Heart left ventricle (tissue), 16 donors: ENCODE measurements at regions not wholly inside any gene's neighbourhood (a gene's known extent, or its start where the extent isn't known, plus 50 kb on each side); places are given as distances from the start of the nearest gene placed in this dataset.
"Not testable (repeated sequence)": the region's sequence is repeated elsewhere in the genome, so short reads cannot be mapped to it uniquely, and the experiment has no call there.

ENCODE experiments used
- ATAC-seq, 4 donors: fragments of 200-7000 bp; cut with Tn5 transposase; one replicate each; pipeline ENCODE4 v1.9.1; 2020 to 2022; ENCODE audit warnings: moderate library complexity in 4 of 4, mild to moderate bottlenecking in 3 of 4, moderate number of reproducible peaks in 1 of 4
- DNase-seq, 5 donors: peaks; one replicate each; pipeline ENCODE4 v3.0.0-alpha.2; 2020
- H3K27ac ChIP-seq, 12 donors: fragments of 200-600 bp; sonication (generic) in 4 of 12; one replicate each; pipeline versions ENCODE4 v1.5.0 to v1.8.0; 2016 to 2022; ENCODE audit warnings: mild to moderate bottlenecking in 2 of 12
- H3K27me3 ChIP-seq, 9 donors: fragments of 200-600 bp; sonication (generic) in 2 of 9; one replicate each; pipeline versions ENCODE4 v1.5.1 to v1.8.0; 2016 to 2022; ENCODE audit warnings: mild to moderate bottlenecking in 3 of 9
- H3K36me3 ChIP-seq, 9 donors: fragments of 200-600 bp; sonication (generic) in 2 of 9; one replicate each; pipeline versions ENCODE4 v1.5.0 to v1.8.0; 2018 to 2022; ENCODE audit warnings: mild to moderate bottlenecking in 2 of 9
- H3K4me1 ChIP-seq, 12 donors: fragments of 200-600 bp; sonication (generic) in 4 of 12; one replicate each; pipeline versions ENCODE4 v1.5.0 to v1.8.0; 2016 to 2022; ENCODE audit warnings: mild to moderate bottlenecking in 3 of 12
- H3K4me3 ChIP-seq, 12 donors: fragments of 200-600 bp; sonication (generic) in 4 of 12; one replicate each; pipeline versions ENCODE4 v1.5.0 to v1.8.0; 2017 to 2022; ENCODE audit warnings: mild to moderate bottlenecking in 9 of 12, moderate library complexity in 4 of 12
- H3K9me3 ChIP-seq, 12 donors: fragments of 200-600 bp; sonication (generic) in 4 of 12; one replicate each; pipeline versions ENCODE4 v1.5.0 to v1.8.0; 2016 to 2022; ENCODE audit warnings: mild to moderate bottlenecking in 1 of 12
- POLR2A ChIP-seq, 2 donors: fragments of 450-650 bp; IDR thresholded peaks; one replicate each; pipeline ENCODE4 v1.6.1; 2017; ENCODE audit warnings: antibody characterized with exemption in 2 of 2, mild to moderate bottlenecking in 2 of 2, moderate library complexity in 2 of 2
- WGBS, 4 donors: extraction: QIAGEN DNeasy Blood & Tissue Kit in 2 of 4; methylation state at CpG; one replicate each; pipeline versions ENCODE4 v1.1.5 to v1.1.7; 2013 to 2018; 5-methylcytosine and 5-hydroxymethylcytosine counted together
- intact Hi-C, 10 donors: fragments of 100-400 bp; cut with DNase I; formaldehyde crosslinking; loops; one replicate each; pipeline versions ENCODE4 v1.11.1 to v1.14.2; 2022
- TF ChIP-seq, protein P1 (sequence below), 12 donors: fragments of 200-600 bp; sonication (generic) in 4 of 12; IDR thresholded peaks; one replicate each; pipeline versions ENCODE4 v1.5.0 to v1.8.0; 2018 to 2022; ENCODE audit warnings: antibody characterized with exemption in 12 of 12, mild to moderate bottlenecking in 5 of 12
- donor health status: ischemic (EF 13 %, LVEDD 7.1; RV severe dilation, severe dysfunction).
- donor health status: healthy with polysubstance abuse.
- donor health status: DM: no; HTN: yes; CAD: no.
- donor health status: DM: no; HTN: no; CAD: no.
- donor health status: ischemic (EF 25% LVEDD 6.9; RV normal size, moderate dysfunction).
- donor health status: ischemic (EF 25% LVEDD 5.7; RV mildly dilated, moderate dysfunction).
- donor health status: healthy.
- donor health status: DM: yes; HTN: yes; CAD: no.
- donor health status: ischemic (EF 35%, LVEDD 5.7; RV mildly dilated, moderate dysfunction).
- donor health status: nonischemic (EF 11% LVEDD 7.7; RV severe dilation, severe dysfunction).
- donor health status: DM: yes; HTN: yes; CAD: no.
- donor health status: PGD.
- donor health status: ischemic (EF 29% LVEDD 5.4; RV normal size, mild dysfunction).
- donor health status: nonischemic (EF 23%, LVEDD 6.1; RV moderate dilation, normal function).

DNA sequence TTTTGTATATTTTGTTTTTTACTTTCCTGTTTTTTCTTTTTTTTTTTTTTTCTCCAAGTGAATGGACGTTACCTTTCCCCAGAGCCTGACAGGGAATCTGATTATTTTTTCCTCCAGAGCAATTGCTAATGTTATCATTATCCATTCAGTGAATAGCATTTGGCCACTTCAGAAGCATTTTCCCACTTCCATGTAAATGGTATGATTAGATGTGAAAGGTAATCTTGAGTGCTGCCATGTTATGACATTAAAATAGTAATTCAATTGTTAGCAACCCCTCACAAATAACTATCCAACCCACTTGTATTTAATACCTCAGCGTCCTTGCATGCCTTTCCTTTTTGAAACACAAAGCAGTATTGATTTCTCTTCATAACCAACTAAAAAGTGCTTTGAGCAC lies 1243.8 kb downstream of the CDH8 start:
- no peak for DNase-seq
- TF ChIP-seq, protein P1, sequence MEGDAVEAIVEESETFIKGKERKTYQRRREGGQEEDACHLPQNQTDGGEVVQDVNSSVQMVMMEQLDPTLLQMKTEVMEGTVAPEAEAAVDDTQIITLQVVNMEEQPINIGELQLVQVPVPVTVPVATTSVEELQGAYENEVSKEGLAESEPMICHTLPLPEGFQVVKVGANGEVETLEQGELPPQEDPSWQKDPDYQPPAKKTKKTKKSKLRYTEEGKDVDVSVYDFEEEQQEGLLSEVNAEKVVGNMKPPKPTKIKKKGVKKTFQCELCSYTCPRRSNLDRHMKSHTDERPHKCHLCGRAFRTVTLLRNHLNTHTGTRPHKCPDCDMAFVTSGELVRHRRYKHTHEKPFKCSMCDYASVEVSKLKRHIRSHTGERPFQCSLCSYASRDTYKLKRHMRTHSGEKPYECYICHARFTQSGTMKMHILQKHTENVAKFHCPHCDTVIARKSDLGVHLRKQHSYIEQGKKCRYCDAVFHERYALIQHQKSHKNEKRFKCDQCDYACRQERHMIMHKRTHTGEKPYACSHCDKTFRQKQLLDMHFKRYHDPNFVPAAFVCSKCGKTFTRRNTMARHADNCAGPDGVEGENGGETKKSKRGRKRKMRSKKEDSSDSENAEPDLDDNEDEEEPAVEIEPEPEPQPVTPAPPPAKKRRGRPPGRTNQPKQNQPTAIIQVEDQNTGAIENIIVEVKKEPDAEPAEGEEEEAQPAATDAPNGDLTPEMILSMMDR (IDR thresholded peaks at IDR 0.05): no peak
- TF ChIP-seq POLR2A (IDR thresholded peaks at IDR 0.05): no peak
- 38 to 46% (median 41%) methylated on average over 2 of the region's 2 CpGs for WGBS, 4 donors
- intact Hi-C loops: loop anchor here in 1 of 10 donors (2.0 kb wide), 1 partner anchor 18 kb away; no protein-coding TSS in a partner anchor
- Histone ChIP-seq H3K27me3 (no peaks in the 10 kb centered on the region), H3K36me3 (no peaks in the 10 kb centered on the region), H3K9me3 (peaks cover 0 to 4% (median 0%) of the 10 kb centered on the region in 12 donors), H3K4me1 (no peaks in the 10 kb centered on the region), H3K4me3 (no peak overlapping the region), H3K27ac (no peak overlapping the region)
- ATAC-seq: no peak

DNA sequence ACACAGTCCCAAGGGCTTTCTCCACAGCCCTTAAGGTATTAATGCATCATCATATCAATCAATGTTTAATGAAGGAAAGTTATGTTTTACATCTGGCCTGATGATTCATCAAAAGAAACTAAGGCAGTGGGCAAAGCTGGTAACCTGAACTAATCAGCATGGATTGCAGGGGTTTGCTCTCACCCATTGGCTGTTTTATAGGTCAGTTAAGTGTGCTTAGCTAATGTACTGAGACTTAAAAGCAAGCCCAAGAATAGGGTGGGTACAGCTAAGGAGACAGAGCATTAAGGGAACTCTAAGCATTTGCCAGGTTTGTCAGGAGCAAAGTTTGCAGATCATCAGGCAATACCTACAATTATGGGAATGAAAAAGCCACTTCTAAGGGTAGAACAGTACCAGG lies 1247.6 kb downstream of the CDH8 start:
- Histone ChIP-seq H3K4me1 (no peaks in the 10 kb centered on the region), H3K9me3 (no peaks in the 10 kb centered on the region), H3K27me3 (no peaks in the 10 kb centered on the region), H3K36me3 (no peaks in the 10 kb centered on the region), H3K27ac (no peak overlapping the region), H3K4me3 (no peak overlapping the region)
- ATAC-seq (no peak), DNase-seq (no peak)
- intact Hi-C loops: loop anchor here in 1 of 10 donors (10.0 kb wide), 1 partner anchor 154 kb away; no protein-coding TSS in a partner anchor
- TF ChIP-seq, protein P1 (IDR thresholded peaks at IDR 0.05): no peak
- TF ChIP-seq POLR2A (IDR thresholded peaks at IDR 0.05): no peak

DNA sequence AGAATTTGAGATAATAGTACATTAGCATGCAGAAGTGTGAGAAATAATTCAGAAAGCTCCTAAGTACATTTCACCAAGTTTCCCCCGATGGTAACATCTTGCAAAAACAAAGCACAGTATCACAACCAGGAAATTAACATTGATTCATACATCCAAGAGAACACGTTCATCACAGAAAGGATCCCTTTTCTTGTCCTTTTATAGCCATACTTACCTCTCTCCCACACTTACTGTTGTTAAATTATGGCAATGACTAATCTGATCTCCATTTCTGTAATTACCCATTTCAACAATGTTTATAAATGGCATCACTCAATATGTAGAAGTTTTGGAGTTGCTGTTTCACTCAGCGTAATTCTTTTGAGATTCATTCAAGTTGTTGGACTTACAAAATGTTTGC lies 1260.0 kb downstream of the CDH8 start:
- DNase-seq: no peak
- WGBS, 4 donors: 73 to 83% (median 77%) methylated on average over 3 of the region's 3 CpGs

DNA sequence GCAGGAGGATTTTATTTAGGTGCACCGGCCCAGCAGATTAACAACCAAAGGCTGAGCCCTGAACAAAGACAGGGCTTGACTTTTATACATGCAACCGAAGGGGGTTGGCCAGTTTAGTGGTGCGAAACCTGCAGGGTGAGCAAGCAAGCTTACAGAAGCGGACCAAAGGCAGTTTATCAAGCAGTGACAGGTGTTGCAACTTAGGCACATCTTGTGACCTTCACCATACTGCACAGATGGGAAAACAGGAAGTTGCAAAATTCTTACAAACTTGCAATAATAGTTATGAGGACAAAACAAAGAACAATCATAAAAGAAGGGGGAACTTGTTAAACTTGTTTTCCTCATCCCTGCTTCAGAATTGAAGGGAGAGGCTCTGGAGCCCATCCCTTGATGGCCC lies 1265.1 kb downstream of the CDH8 start:
- Histone ChIP-seq H3K36me3 (no peaks in the 10 kb centered on the region), H3K27ac (no peak overlapping the region), H3K27me3 (no peaks in the 10 kb centered on the region), H3K9me3 (peaks cover 0 to 12% (median 3%) of the 10 kb centered on the region in 12 donors), H3K4me1 (no peaks in the 10 kb centered on the region), H3K4me3 (no peak overlapping the region)
- 83 to 85% (median 84%) methylated on average over 4 of the region's 4 CpGs for WGBS, 4 donors
- DNase-seq (no peak), ATAC-seq (no peak)
- intact Hi-C loops: no loop called here
- TF ChIP-seq, protein P1 (IDR thresholded peaks at IDR 0.05): no peak
- no peak for TF ChIP-seq POLR2A (IDR thresholded peaks at IDR 0.05)

More for the DNA sequence above, 1260.0 kb downstream of the CDH8 start:
- TF ChIP-seq POLR2A (IDR thresholded peaks at IDR 0.05): no peak
- TF ChIP-seq, protein P1 (IDR thresholded peaks at IDR 0.05): no peak
- no peaks in the 10 kb centered on the region for H3K4me1 ChIP-seq
- H3K4me3 ChIP-seq: no peak overlapping the region
- peaks cover 0 to 3% (median 0%) of the 10 kb centered on the region in 12 donors for H3K9me3 ChIP-seq
- ATAC-seq: no peak
- no peaks in the 10 kb centered on the region for H3K36me3 ChIP-seq
- intact Hi-C loops: no loop called here
- no peaks in the 10 kb centered on the region for H3K27me3 ChIP-seq
- no peak overlapping the region for H3K27ac ChIP-seq

DNA sequence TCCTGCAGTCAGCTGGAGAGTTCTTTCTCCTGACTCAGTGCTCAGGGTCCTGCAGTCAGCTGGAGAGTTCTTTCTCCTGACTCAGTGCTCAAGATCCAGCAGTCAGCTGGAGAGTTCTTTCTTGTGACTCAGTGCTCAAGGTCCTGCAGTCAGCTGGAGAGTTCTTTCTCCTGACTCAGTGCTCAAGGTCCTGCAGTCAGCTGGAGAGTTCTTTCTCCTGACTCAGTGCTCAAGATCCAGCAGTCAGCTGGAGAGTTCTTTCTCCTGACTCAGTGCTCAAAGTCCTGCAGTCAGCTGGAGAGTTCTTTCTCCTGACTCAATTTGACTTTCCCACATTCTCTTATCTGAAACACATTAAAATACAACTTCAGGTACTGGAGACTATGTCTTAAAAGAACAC lies 1265.9 kb downstream of the CDH8 start:
- H3K27ac ChIP-seq, H3K36me3 ChIP-seq, DNase-seq, ATAC-seq, intact Hi-C loops, H3K4me1 ChIP-seq, H3K27me3 ChIP-seq, H3K4me3 ChIP-seq: not testable (repeated sequence)
- peaks cover 0 to 20% (median 3%) of the 10 kb centered on the region in 12 donors for H3K9me3 ChIP-seq
